ENCODE measurements at regions not wholly inside any gene's neighbourhood (a gene's known extent, or its start where the extent isn't known, plus 50 kb on each side); places are given as distances from the start of the nearest gene placed in this dataset.
A peak's percentile ranks its signal among the peaks of the same experiment; 100 is the strongest.

DNA sequence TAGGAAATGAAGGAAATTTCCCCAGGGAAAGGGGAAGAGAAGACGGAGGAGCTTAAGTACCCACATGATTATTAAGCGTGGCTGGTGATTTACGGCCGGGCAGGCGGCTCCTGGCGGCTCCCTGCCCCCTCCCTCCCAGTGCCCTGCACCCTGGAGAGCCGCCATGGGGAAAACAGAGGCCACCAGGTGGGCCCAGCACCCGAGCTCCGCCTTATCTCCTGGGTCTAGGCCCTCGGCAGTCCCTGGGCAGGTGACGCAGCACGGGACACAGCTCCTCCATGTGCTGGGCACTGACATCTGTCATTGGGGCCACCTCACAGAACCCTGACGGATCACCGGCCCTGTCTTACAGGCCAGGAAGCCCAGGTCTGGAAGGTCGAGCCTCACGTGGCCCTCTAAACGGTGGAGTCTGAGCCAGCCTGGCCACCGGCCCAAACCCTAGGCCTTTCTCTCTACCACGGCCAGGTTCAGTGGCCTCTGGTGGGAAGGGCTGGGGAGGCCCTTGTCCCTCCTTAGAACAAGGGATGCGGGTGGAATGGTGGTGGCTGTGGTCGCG lies 60.2 kb upstream of the PPARA start:
- Histone ChIP-seq H3K27me3 (no peaks in the 10 kb centered on the region), H3K27ac (peak overlapping the region; percentile 60 to 99 (median 80)), H3K9me3 (no peaks in the 10 kb centered on the region), H3K36me3 (peaks cover 0 to 46% (median 0%) of the 10 kb centered on the region in 3 donors), H3K4me1 (peaks cover 0 to 81% (median 3%) of the 10 kb centered on the region in 4 donors), H3K4me3 (no peak overlapping the region)
- no peak for TF ChIP-seq POLR2A (IDR thresholded peaks at IDR 0.05)
- TF ChIP-seq, protein P1, sequence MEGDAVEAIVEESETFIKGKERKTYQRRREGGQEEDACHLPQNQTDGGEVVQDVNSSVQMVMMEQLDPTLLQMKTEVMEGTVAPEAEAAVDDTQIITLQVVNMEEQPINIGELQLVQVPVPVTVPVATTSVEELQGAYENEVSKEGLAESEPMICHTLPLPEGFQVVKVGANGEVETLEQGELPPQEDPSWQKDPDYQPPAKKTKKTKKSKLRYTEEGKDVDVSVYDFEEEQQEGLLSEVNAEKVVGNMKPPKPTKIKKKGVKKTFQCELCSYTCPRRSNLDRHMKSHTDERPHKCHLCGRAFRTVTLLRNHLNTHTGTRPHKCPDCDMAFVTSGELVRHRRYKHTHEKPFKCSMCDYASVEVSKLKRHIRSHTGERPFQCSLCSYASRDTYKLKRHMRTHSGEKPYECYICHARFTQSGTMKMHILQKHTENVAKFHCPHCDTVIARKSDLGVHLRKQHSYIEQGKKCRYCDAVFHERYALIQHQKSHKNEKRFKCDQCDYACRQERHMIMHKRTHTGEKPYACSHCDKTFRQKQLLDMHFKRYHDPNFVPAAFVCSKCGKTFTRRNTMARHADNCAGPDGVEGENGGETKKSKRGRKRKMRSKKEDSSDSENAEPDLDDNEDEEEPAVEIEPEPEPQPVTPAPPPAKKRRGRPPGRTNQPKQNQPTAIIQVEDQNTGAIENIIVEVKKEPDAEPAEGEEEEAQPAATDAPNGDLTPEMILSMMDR (IDR thresholded peaks at IDR 0.05), result no peak
- DNase-seq, result peak in 1 of 3 donors; percentile 44

DNA sequence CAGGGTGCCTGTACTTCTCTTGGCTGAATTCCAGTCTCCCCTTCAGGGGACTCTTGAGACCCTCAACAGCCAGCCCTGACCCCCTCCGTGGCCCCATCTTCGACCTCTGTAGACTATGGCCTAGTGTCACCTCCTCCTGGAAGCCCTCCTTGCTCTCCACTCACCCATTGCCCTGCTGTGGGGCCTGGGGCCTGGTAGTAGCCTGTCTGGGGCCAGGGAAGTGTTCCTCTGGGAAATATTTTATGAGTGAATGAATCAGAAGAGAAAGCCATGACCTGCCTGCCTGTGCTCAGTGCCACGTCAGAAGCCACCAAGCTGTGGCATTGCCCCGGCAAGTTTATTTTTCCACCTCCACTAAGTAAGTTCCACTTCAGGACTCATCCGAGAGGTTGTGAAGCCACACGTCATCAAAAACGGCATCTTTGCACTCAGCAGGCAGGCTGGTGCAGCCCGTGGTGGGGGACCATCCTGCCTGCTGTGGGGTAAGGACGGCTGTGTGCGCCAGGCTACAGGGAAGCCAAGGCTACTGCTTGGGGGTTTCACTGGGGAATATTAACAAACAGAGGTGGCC lies 59.6 kb upstream of the PPARA start:
- Histone ChIP-seq H3K27ac (peak overlapping the region; percentile 60 to 99 (median 80)), H3K9me3 (no peaks in the 10 kb centered on the region), H3K27me3 (no peaks in the 10 kb centered on the region), H3K4me1 (peaks cover 0 to 77% (median 1%) of the 10 kb centered on the region in 4 donors), H3K36me3 (peaks cover 0 to 46% (median 0%) of the 10 kb centered on the region in 3 donors), H3K4me3 (no peak overlapping the region)
- no peak for DNase-seq
- TF ChIP-seq POLR2A (IDR thresholded peaks at IDR 0.05), result no peak
- TF ChIP-seq, protein P1 (IDR thresholded peaks at IDR 0.05), result no peak

DNA sequence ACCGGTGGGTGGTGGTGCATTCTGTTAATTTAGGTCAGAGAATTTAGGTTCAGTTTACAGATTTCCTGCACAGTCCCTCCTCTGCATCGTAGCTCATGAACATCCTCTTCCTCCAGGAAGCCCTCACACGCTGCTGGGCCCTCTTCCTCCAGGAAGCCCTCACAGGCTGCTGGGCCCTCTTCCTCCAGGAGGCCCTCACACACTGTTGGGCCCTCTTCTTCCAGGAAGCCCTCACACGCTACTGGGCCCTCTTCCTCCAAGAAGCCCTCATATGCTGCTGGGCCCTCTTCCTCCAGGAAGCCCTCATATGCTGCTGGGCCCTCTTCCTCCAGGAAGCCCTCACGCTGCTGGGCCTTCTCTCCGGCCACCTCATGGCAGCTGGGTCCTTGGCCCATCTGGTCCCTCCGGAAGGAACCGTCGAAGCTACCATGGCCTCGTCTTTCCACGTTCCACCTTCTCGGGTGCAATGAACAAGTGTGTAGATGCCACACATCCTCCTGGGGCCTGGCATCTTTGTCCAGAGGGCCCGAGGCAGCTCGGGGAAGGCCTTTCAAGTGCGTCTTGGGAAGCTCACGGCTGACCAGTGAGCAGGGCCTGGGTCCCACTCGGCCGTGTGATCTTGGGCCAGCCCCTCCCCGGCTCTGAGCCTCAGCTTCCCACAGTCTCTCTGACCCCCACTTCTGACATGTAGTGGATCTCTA lies 58.9 kb upstream of the PPARA start:
- Histone ChIP-seq H3K4me1 (peaks cover 0 to 77% (median 0%) of the 10 kb centered on the region in 4 donors), H3K4me3 (no peak overlapping the region), H3K9me3 (no peaks in the 10 kb centered on the region), H3K27me3 (no peaks in the 10 kb centered on the region), H3K27ac (peak overlapping the region in 3 of 4 donors; percentile 69 to 99 (median 90)), H3K36me3 (peaks cover 0 to 41% (median 0%) of the 10 kb centered on the region in 3 donors)
- TF ChIP-seq, protein P1 (IDR thresholded peaks at IDR 0.05), result no peak
- TF ChIP-seq POLR2A (IDR thresholded peaks at IDR 0.05), result no peak
- no peak for DNase-seq

DNA sequence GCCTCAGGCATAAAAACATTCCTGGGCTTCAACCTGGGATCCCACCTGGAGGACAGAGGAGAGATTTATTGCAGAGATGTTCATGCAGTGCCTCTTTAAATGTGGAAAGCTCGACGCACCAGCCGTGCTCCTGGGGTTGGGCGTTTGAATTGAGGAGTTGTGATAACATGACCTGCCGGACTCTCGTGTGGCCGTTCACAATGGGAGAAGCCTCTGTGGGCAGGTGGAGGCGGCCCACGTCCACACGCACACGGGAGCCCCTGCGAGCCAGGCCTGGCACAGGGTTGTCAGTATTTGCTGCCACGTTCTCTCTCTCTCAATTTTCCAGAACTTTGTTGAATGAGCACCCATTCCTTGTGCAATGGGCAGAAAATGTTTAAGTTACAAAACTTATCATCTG lies 58.3 kb upstream of the PPARA start:
- DNase-seq, result no peak
- Histone ChIP-seq H3K27me3 (no peaks in the 10 kb centered on the region), H3K4me1 (peaks cover 0 to 71% (median 0%) of the 10 kb centered on the region in 4 donors), H3K36me3 (peaks cover 0 to 36% (median 0%) of the 10 kb centered on the region in 3 donors), H3K4me3 (no peak overlapping the region), H3K27ac (peak overlapping the region in 2 of 4 donors; percentile 30 to 99), H3K9me3 (no peaks in the 10 kb centered on the region)
- TF ChIP-seq, protein P1 (IDR thresholded peaks at IDR 0.05), result no peak
- TF ChIP-seq POLR2A (IDR thresholded peaks at IDR 0.05), result no peak

DNA sequence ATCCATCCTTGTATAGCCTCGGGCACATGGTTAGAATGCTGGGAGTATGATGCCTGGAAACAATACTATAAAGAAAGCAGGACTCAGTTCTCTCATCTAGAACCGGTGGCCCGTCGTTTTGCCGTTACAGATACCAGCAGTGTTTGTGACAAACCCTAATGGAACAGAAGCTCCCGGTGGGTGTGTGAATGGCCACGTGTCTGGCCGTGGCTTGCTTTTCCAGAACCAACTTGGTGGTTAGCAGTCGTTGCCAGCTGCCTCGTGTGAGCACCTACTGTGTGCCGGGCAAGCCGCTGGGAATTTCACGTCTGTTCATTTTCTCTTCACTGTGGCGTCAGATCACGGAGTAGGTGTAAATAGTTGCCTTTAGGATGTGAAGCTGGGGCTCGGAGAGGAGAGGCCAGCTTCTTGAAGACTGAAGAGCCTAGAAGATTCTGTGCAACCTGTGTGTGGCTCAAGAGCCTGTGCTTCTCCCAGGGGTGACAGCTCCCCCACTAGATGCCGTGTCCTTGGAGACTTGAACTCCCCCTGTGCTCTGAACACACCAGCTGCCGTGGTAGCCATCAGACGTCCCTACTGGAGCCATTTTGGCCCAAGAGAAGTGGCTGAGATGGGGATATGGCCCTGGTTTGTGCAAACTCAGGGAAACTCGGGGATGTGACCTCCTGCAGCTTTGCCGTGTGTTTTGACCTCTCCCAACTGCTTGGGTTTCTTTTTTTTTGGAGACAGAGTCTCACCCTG lies 57.5 kb upstream of the PPARA start:
- H3K36me3 ChIP-seq, result peaks cover 0 to 33% (median 0%) of the 10 kb centered on the region in 3 donors
- no peaks in the 10 kb centered on the region for H3K9me3 ChIP-seq
- peak overlapping the region in 2 of 4 donors; percentile 27 to 99 for H3K27ac ChIP-seq
- H3K27me3 ChIP-seq, result no peaks in the 10 kb centered on the region
- peaks cover 0 to 62% (median 0%) of the 10 kb centered on the region in 4 donors for H3K4me1 ChIP-seq
- DNase-seq, result no peak
- no peak overlapping the region for H3K4me3 ChIP-seq
- TF ChIP-seq, protein P1 (IDR thresholded peaks at IDR 0.05), result no peak
- no peak for TF ChIP-seq POLR2A (IDR thresholded peaks at IDR 0.05)
